Stimulated activated naive CD8-positive, alpha-beta T cell treated with anti-CD3 and anti-CD28 coated beads, Interleukin-15, Interleukin-2, amounts not matched to agents 100 U/mL and 50 U/mL, for 24 hours (primary cell): ENCODE measurements at regions not wholly inside any gene's neighbourhood (a gene's known extent, or its start where the extent isn't known, plus 50 kb on each side); places are given as distances from the start of the nearest gene placed in this dataset.

ENCODE experiments used
- ATAC-seq: fragments of 150-1000 bp; cut with Tn5 transposase; one replicate; pipeline ENCODE4 v1.10.0; 2021
- DNase-seq: peaks from one replicate; pipeline ENCODE4 v3.0.0; 2021

DNA sequence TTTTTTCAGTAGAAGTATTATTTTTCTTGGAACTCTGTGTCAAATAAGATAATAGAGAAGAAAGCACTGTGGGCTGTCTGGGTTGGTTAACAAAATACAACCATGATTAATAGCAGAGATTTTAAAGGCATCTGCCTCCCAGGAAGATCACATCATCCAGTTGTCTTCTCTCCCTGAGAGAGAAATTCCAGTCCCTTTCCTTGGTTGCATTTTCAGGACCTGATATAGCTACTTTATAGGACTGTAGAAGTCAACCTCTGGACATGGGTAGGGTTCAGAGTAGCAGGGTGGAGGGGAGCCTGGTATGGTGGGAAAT is 309.9 kb upstream of the IGFBP3 start:
- no peak for DNase-seq
- no peak for ATAC-seq

DNA sequence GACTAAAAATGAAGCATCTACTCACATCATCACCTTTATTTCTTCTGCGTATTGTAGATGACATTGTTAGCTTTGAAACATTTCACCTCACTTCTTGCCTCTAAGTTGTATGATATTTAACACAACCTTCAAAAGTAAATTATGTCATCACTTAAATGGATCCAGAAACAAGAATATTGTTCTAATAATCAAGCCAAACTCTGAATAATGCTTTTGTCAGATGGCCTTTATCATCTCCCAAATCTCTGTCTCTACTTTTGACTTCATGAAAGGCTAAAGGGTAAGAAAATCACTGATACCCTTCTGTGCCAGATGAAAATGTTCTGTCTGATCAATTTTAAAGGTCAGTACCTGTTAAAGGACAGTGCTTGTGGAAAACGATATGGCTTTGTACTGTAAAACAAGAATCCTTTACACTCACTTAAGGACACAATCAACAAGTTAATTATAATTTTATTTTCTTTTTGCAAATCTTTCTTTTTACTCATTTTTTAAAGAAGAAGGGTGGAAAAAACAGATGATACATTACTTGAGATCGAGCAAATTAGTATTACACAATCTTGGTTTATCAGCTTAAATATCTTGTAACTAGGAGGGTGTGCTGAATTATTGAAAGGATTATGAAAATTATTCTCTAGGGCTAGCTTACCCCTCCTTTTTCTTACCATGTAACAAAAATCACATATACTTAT is 309.4 kb upstream of the IGFBP3 start:
- ATAC-seq, result no peak
- DNase-seq, result no peak

DNA sequence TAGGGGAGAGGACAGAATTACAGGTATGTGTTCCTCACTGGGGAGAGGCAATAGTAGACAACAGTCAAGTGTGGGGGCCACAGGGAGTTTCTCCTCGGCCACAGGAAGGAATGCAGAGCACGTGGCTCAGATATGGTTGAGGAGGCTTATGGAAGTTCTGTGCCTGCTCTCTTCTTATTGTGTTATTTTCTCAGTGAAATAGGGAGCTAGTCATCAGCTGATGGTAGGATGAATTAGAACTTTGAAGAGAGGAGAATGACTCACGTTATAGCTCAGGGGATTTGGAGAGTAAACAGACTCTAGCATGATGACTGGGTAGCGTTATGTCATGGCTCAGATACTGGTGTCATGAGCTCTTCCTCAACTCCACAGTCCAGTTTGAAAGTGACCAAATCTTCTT is 308.3 kb upstream of the IGFBP3 start:
- ATAC-seq (no peak), DNase-seq (no peak)

DNA sequence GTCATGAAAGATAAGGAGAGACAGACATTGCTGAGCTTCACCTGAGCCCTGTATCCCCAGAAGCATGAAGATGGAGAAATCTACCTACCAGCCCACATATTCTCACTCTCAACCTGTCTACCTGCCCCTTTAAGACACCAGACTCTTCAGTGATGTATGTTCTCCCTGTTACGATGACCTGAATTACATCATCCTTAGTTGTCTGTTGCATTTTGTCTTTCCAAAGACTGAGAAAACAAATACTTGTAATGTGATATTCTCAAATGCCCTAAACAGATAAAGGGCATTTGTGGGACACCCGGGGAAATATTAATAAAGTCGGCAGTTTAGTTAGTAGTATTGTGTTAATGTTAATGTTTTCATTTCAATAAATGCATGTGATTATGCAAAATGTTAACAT is 305.8 kb upstream of the IGFBP3 start:
- DNase-seq, result no peak
- ATAC-seq, result no peak

DNA sequence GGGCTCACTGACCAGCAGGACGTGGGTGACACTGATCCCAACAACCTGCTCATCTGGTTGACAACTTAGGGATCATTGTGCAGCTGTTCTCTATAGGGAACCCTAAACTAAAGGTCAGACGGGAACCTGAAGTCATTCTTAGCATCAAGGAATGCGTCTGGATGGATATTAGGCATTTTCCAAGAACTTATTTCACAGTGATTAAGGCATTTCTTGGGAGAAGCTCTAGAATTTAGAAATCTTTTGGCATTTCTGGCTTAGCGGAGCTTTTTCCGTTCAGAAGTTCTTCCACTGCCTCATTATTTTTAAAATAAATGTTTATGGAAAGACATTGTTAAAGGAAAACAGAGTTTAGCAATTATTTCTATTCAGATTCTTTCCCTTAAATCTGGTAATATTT is 303.3 kb upstream of the IGFBP3 start:
- DNase-seq, result no peak
- no peak for ATAC-seq

DNA sequence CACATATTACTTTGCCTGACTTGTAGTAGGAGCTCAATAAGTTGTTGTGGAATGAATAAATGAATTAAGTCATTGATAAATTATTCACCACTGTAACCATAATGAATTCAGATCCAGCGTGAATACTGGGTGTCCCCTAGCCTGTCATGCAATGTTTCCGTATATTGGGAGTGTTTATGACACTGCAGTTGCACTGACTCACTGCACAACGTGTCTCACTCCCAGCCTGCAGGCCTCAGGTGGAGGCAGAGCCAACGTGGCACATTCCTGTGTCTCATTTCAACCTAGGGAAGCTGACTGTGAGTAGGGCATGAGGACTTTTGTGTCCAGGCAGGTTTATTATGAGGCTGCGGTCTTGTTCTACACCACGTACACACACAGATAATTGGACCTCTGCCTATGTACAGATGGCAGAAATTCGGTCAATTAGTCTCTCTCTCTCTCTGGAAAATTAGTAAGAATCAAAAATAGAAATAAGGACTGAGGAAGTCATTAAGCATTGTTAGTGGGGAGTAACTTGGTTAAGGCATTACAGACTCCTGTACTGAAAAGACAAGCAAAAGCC is 299.1 kb upstream of the IGFBP3 start:
- DNase-seq (no peak), ATAC-seq (no peak)

DNA sequence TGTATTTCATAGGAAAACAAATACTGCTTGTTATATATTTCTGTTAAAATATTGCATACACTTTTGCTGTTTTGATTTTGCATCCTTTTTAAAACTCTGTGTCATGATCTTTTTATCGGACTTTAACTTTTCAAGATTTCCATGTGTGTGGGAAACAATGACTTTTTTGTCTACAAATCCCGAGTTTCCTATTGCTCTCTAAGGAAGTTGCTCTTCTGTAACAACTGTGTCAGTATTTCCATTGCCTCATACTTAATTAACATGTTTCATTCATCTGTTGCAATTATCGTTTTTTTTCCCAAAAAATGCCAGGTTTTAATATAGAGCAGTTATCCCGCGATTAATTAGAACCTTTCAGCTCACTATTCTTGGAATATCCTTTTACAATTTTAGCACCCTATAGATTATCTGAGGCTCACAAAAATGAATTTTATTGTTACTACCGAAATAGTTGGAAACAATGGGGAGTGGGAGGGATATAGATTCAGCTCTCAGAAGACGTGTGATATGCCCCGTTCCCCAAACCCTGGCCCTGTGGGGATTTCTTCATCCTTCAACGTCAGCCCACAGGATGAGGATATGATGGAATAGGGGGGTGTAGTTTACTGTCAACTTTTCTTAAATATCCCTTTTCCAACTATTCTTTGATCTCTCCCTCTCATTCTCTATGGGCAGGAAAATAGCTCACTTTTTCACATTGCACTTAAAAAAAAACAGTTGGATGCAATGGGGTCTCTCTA is 297.6 kb upstream of the IGFBP3 start:
- ATAC-seq (no peak), DNase-seq (no peak)

DNA sequence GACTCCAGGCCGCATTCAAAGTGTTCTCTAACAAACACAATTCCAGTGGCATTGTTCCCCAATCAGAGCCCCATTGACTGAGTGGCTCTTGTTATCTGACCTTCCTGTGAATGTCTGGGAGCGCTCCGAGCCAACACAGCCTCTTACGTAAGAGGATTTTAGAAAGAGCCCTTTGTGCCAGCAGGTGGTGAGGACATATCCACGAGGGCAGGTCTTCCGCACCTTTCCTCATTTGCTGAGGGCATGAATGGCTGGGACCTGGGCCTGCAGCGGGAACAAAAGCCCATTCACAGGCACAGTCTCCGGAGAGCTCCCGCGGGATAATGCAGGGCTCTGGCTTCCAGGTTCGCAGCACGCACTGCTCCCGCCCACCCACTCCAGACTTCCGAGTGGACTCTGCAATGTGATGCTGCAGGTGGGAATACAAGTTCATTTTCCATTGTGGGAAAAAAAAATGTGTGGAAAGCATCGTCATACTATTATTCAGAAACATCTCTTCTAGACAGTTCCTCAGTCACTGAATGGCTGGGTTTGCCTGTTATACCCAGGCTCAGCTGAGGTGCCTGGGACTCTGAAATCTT is 295.0 kb upstream of the IGFBP3 start:
- DNase-seq (no peak), ATAC-seq (no peak)

DNA sequence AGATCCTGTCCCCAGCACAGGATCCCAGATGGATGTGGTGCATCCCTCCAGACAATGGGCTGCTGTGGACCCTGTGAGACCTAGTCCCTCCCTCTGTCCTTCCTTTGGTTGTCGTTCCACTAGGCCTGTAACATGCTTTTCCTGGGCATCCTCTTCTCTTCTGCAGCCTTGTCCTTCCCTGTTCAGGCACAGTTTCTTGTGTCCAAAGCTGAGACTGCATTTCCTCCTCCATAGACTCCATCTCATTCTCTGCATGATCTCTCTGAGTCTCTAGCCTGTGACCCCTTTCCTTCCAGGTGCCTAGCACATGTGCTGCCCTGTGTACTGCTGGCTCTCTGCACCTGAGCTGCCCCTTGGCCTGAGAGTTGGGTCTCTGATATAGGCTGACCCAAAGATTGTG is 293.5 kb upstream of the IGFBP3 start:
- DNase-seq, result no peak
- no peak for ATAC-seq

DNA sequence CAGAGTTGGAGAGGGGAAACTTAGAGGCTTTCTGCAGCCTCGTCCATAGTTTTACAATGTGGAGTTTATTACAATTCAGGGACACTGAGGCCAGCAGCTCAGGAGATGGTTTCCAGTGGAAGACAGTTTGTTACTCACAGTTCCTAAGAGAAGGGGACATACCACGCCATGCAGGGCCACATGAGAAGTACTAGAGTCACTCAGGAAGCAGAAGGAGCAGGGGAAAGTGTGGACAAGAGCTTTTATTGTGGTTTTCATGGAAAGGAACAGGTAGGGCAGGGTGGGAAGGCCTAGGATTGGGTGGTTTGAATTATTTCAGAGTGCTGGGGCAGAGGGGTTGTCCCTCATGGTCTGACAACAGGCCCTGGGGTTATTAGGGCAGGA is 292.1 kb upstream of the IGFBP3 start:
- ATAC-seq, result no peak
- no peak for DNase-seq

DNA sequence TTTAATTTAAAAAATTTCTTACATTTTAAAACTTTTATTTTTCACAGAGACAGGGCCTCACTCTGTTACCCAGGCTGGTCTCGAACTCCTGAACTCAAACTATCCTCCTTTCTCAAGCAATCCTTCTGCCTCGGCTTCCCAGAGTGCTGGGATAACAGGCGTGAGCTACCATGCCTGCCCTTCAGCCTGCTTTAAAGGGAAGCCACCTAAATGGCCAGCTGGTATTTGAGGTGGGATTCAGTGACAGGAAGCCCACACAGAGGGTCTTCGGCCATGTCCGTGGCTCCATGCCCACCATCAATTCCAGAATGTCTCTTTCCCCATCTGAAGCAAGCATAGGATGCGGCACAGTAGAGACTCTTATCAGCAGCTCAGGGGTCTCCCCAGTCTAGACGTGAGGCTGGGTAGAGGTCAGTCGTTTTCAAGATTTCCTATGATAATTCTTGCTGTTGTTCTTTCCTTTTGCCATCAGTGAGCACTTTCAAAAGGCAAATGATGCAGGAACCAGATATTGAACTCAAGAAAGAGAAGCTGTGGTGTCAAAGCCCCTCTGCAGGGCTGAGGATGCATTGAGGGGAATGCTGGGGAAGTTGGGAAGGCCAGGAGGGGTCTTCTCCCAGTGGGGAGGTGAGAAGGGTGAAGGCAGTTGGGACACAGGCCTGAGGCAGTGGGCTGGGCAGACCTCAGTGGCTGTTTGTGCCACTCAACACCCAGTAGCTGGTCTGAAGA is 291.5 kb upstream of the IGFBP3 start:
- ATAC-seq, result no peak
- DNase-seq, result no peak

DNA sequence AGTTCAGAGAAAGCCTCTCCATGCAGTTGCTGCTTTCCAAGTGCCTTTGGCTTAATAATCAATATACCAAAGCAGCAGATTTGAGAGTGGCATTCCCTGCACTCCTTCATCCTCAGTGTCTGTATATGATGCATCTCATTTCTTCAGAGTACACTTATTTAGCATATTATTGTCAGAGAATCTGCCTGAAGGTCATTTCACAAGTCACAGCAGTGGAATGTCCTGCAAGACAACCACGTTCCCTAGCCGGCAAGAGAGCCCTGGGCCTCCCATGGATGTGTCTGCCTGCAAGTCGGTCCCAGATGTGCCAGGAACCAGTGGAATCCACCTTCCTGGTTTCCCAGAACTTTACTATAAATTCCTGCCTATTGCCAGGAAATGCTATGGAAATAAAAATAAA is 289.4 kb upstream of the IGFBP3 start:
- DNase-seq (no peak), ATAC-seq (no peak)

DNA sequence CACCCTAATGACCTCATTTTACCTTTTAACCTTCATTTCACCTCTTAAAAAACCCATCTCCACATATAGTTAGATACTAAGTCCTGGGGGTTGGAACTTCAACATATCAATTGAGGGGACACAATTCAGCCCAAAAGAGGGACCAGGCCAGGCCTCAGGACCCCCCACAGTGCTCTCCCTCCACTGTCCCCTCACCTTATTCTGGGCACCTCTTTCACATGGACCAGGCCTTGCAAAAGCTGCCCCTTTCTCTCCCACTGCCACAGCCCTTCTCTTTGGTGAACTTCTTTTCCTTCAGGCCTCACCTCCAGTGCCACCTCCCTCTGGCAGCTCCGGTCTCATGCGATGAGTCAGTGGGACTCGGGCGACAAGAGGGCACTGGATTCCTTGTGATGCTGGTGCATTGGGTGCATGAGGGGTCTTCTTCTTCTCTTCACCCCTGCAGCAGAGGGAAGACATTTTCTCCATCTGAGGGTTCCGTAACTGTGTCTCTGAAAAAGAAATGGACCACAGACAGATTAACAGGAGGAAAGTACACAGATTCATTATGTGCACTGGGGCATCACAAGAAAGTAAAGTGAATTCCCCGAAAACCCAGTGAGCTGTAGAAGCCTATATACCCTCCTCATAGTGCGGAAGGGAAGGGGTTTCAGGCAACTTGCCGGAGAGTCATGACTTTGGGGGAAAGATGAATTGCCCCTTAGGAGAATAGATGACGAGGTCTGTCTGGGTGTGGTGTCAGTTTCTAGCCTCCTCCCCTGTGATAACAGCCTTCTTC is 288.7 kb upstream of the IGFBP3 start:
- ATAC-seq, result no peak
- DNase-seq, result no peak

DNA sequence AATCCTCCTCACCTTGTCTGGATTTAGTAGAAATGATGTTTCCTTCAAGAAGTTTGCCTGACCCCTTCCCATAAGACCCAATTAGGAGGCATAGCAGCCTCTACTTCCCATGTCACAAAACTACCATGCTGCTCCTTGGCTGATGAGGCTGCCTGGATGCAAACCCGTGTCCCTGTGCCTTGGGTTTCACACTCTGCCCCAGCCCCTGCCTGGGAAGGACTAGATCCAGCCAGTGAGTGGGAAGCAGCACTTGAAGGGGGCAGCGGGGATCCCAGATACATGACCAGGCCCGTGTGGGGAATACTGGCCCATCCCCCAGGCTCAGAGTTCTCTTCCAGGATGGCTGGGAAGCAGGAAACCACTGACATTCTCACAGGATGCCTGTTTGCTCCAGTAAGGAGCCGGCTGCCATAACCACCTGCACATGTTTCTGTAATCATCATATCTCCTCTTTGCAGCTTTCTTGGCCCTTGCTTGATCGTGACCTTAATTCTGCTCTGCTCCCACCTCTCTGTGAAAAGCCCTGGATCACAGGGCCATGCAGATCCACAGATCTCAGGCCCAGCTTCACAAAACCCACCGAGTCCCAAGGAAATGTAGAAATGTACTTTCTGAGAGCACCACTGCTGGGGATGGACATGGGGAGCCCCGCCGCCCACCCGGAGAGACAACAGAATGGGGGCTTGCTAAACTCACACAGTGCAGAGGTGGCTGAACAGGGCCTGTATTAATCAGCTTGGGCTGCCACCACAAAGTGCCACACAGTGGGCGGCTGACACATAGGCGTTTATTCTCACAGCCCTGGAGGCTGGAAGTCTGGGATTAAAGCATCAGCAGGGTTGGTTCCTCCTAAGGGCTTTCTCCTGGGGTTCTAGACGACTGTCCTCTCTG is 287.8 kb upstream of the IGFBP3 start:
- DNase-seq (no peak), ATAC-seq (no peak)

DNA sequence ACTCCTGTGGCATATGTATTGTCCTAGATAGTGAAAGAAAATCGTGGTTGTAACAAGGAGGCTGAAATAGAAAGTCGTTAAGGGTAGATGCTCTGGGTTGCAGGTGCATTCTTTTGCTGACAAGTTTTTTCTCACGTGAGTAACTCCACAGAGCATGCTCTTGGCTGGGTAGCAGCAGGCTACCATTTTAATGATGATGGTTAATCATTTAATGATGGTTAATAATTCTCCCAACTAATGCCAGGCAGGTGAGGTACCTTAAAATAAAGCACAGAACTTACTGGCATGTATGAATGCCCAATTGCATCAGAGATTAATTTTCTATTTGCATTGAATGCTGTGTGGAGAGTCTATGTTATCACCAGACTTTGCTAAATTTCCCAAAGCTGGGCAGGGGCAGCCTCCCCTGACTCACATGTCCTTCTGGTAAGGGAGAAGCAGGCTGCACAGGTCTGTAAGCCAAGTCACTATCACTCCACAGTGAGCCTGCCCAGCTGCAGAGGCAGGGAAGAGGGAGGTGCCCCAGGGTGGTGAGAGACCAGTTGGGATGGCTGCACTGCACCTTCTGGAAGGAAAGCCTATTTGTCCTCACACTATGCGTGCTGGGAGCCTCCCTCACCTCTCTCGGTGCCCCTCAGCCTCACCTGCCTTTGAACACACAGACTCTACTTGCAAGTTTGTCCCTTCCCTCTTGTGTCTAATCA is 287.0 kb upstream of the IGFBP3 start:
- no peak for DNase-seq

DNA sequence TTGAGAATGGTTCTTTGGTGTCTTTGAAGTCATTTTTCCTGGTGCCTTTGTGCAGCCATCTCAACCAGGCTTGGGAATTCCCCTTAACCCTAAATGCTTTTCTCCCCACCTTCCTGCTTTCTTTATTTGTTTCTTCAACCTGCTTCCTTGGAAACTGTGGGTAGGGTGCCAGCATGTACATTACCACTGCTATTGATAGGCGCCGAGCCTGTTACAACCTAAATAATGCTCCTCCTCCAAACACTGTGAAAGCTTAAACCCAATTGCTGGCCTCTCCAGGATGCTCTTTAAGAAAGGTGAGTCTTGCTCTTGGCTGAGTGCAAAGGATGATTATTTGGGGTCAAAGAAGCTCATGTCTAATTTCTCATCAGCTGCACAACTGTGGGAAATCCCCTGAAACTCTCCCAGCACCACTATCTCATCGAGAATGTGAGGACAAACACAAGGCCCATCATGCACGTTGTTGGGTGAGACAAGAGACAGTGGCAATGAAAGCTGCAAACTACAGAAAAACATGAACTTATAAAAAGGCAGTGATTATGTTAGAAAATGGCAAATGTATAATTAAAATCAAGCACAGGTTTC is 285.5 kb upstream of the IGFBP3 start:
- DNase-seq, result no peak
- ATAC-seq, result no peak

More for the DNA sequence above, 287.0 kb upstream of the IGFBP3 start:
- no peak for ATAC-seq

DNA sequence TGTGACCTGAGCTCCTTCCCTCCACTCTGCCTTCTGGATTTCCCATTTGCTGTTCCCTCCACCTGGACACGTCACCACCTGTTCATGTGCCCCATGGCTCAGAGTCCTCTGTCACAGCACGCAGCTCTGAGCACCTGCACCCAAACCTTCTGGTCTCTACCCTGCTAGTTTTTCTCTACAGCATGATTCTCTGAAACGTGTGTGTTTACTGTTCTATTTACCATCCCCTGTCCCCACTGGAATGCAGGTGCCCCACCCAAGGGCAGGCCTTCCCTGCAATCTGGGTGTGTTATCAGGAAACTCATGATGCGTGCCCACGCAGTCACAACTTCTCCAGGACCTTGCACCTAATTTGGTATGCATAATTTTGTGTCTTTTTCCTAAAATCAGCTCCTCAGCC is 284.4 kb upstream of the IGFBP3 start:
- DNase-seq (no peak), ATAC-seq (no peak)

DNA sequence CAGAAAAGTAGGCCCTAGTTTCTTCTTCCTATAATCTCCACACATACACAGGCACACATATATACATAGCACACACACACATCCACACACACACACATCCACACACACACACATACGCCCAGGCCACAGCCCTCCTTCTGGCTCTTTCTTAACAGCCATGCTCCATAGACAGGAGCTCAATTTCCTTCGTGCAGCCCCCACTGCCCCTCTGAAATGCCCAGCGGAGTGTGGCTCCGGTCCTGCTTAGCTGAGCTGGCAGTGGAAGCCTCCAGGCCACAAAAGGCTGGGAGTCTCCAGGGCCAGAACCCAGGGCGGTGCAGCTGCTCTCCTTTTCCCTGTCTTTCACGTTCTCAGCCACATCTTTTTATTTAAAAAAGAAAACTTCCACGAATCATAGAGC is 282.9 kb upstream of the IGFBP3 start:
- no peak for DNase-seq
- ATAC-seq, result no peak

DNA sequence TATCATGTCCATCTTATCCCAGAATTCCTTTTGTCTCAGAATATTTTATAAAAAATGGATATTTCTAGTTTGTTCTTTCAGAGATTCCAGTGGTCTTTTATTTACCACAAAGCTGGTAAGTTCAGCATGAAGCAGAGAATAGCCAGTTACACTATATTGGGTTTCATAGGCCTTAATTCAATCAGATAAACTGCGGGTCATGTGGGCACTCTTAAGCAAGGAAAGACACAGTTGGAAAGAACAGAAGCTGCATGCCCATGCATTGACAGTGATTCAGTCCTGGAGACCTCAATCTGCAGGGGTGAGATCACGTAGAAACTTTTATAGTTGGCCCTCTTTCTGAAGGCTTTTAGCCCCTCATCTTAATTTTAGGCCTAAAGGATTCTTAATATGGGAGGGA is 281.3 kb upstream of the IGFBP3 start:
- DNase-seq (no peak), ATAC-seq (no peak)

DNA sequence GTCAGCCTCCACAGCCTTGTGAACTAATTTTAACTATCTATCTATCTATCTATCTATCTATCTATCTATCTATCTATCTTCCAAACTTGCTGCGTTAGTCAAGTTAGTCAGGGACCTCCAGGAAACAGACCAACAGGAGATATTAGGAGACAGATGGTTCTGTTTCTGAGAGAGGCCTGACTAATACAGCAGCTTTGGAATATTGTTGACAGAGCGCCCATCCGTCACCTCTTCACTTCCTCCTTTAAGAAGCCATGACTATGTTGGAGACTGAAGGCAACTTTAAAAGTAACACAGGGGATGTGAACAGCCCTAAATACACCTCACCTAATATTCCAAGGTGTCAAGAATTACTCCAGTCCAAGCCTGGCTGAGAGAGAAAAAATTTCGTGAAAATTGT is 280.9 kb upstream of the IGFBP3 start:
- ATAC-seq (no peak), DNase-seq (no peak)
